Brain pericyte (primary cell): ENCODE measurements at regions not wholly inside any gene's neighbourhood (a gene's known extent, or its start where the extent isn't known, plus 50 kb on each side); places are given as distances from the start of the nearest gene placed in this dataset.

Experiments used
- DNase-seq: peaks from one replicate; pipeline ENCODE4 v3.0.0-alpha.2; 2012; ENCODE audit warnings: low read depth, low spot score

- no peak for DNase-seq
Measured at GRCh38 chr3:103055021-103055520, 620.3 kb downstream of the ZPLD1 start.

GRCh38 chr3:103056542-103056941, 621.7 kb downstream of the ZPLD1 start:
- no peak for DNase-seq

GRCh38 chr3:103057003-103057402, 622.2 kb downstream of the ZPLD1 start:
- DNase-seq: no peak

GRCh38 chr3:103057487-103057886, 622.7 kb downstream of the ZPLD1 start:
- no peak for DNase-seq

- DNase-seq: no peak
Measured at GRCh38 chr3:103059432-103059831, 624.6 kb downstream of the ZPLD1 start.

- DNase-seq: no peak
Measured at GRCh38 chr3:103060242-103060641, 625.4 kb downstream of the ZPLD1 start.

GRCh38 chr3:103067963-103068362, 633.1 kb downstream of the ZPLD1 start:
- DNase-seq: no peak

GRCh38 chr3:103075282-103075681, 640.5 kb downstream of the ZPLD1 start:
- no peak for DNase-seq

GRCh38 chr3:103077910-103078309, 643.1 kb downstream of the ZPLD1 start:
- DNase-seq: no peak

GRCh38 chr3:103082501-103082900, 647.7 kb downstream of the ZPLD1 start:
- no peak for DNase-seq

GRCh38 chr3:103083848-103084631, 649.2 kb downstream of the ZPLD1 start:
- no peak for DNase-seq

GRCh38 chr3:103085465-103085864, 650.6 kb downstream of the ZPLD1 start:
- DNase-seq: no peak

- no peak for DNase-seq
Measured at GRCh38 chr3:103089758-103090157, 654.9 kb downstream of the ZPLD1 start.

GRCh38 chr3:103105206-103105605, 670.4 kb downstream of the ZPLD1 start:
- no peak for DNase-seq

GRCh38 chr3:103112273-103112672, 677.5 kb downstream of the ZPLD1 start:
- DNase-seq: no peak

- no peak for DNase-seq
Measured at GRCh38 chr3:103126115-103126514, 691.3 kb downstream of the ZPLD1 start.

- DNase-seq: no peak
Measured at GRCh38 chr3:103127098-103127630, 692.3 kb downstream of the ZPLD1 start.

- no peak for DNase-seq
Measured at GRCh38 chr3:103127737-103128136, 692.9 kb downstream of the ZPLD1 start.

- no peak for DNase-seq
Measured at GRCh38 chr3:103134023-103134724, 699.4 kb downstream of the ZPLD1 start.

GRCh38 chr3:103136621-103137020, 701.8 kb downstream of the ZPLD1 start:
- no peak for DNase-seq

GRCh38 chr3:103137830-103138229, 703.0 kb downstream of the ZPLD1 start:
- no peak for DNase-seq

GRCh38 chr3:103158183-103158582, 723.4 kb downstream of the ZPLD1 start:
- no peak for DNase-seq

GRCh38 chr3:103166890-103167289, 732.1 kb downstream of the ZPLD1 start:
- DNase-seq: no peak
